Liver (tissue), 8 donors: ENCODE measurements at regions not wholly inside any gene's neighbourhood (a gene's known extent, or its start where the extent isn't known, plus 50 kb on each side); places are given as distances from the start of the nearest gene placed in this dataset.

Experiments
- DNase-seq: peaks from one replicate; pipeline ENCODE4 v3.0.0-alpha.2; 2017; ENCODE audit warnings: low spot score
- H3K27ac ChIP-seq, 2 donors: one replicate each; pipeline ENCODE4 v1.7.0; 2013; ENCODE audit warnings: inconsistent platforms in 2 of 2, low read length in 2 of 2, control low read depth in 1 of 2, low read depth in 1 of 2, mild to moderate bottlenecking in 1 of 2
- H3K27me3 ChIP-seq, 4 donors: one replicate each; pipeline versions ENCODE4 v1.6.1 to v1.7.0; 2013; ENCODE audit warnings: low read length in 3 of 4, inconsistent platforms in 1 of 4, mild to moderate bottlenecking in 1 of 4, moderate library complexity in 1 of 4; ENCODE audit not compliant: control insufficient read depth in 4 of 4, insufficient read depth in 4 of 4
- H3K36me3 ChIP-seq, 4 donors: one replicate each; pipeline versions ENCODE4 v1.6.1 to v1.7.0; 2013; ENCODE audit warnings: low read length in 3 of 4, mild to moderate bottlenecking in 3 of 4, low read depth in 1 of 4, moderate library complexity in 1 of 4; ENCODE audit not compliant: control insufficient read depth in 4 of 4, insufficient read depth in 3 of 4
- H3K4me1 ChIP-seq, 4 donors: one replicate each; pipeline versions ENCODE4 v1.6.1 to v1.7.0; 2013; ENCODE audit warnings: low read length in 3 of 4, mild to moderate bottlenecking in 3 of 4, moderate library complexity in 1 of 4; ENCODE audit not compliant: control insufficient read depth in 4 of 4, insufficient read depth in 4 of 4
- H3K4me3 ChIP-seq, 3 donors: one replicate each; pipeline versions ENCODE4 v1.6.1 to v1.7.0; 2013; ENCODE audit warnings: low read length in 3 of 3, control low read depth in 1 of 3, low read depth in 1 of 3, mild to moderate bottlenecking in 1 of 3
- H3K9ac ChIP-seq, 2 donors: one replicate each; pipeline ENCODE4 v1.7.0; 2013; ENCODE audit warnings: low read length in 2 of 2, mild to moderate bottlenecking in 2 of 2, moderate library complexity in 2 of 2, control low read depth in 1 of 2, low read depth in 1 of 2
- H3K9me3 ChIP-seq, 4 donors: one replicate each; pipeline versions ENCODE4 v1.6.1 to v1.7.0; 2013; ENCODE audit warnings: low read length in 3 of 4; ENCODE audit not compliant: control insufficient read depth in 4 of 4
- ATF3 ChIP-seq: IDR thresholded peaks from 2 replicates; pipeline ENCODE4 v1.6.1; 2016; ENCODE audit warnings: antibody characterized with exemption
- CTCF ChIP-seq: fragments of 150-350 bp; IDR thresholded peaks from 2 replicates; pipeline ENCODE4 v1.5.1; 2017; ENCODE audit warnings: improper control_type of control experiment, low read depth, low read length; ENCODE audit not compliant: missing input control
- EGR1 ChIP-seq, 2 donors: IDR thresholded peaks; 2 replicates each; pipeline ENCODE4 v1.6.1; 2016 to 2018; ENCODE audit warnings: antibody characterized with exemption in 2 of 2, low read depth in 2 of 2
- FOXA1 ChIP-seq: IDR thresholded peaks from 2 replicates; pipeline ENCODE4 v1.6.1; 2016; ENCODE audit warnings: antibody characterized with exemption
- FOXA2 ChIP-seq: IDR thresholded peaks from 2 replicates; pipeline ENCODE4 v1.6.1; 2016; ENCODE audit warnings: antibody characterized with exemption
- GABPA ChIP-seq, 2 donors: IDR thresholded peaks in 1 of 2; conservative IDR thresholded peaks in 1 of 2; 2 replicates each; pipeline ENCODE4 v1.6.1; 2016; ENCODE audit warnings: antibody characterized with exemption in 2 of 2, mild to moderate bottlenecking in 1 of 2, moderate library complexity in 1 of 2
- HNF4A ChIP-seq, 2 donors: conservative IDR thresholded peaks; 2 replicates each; pipeline ENCODE4 v1.6.1; 2016; ENCODE audit warnings: antibody characterized with exemption in 2 of 2, mild to moderate bottlenecking in 2 of 2
- HNF4G ChIP-seq: IDR thresholded peaks from 2 replicates; pipeline ENCODE4 v1.6.1; 2016; ENCODE audit warnings: antibody characterized with exemption
- JUND ChIP-seq, 2 donors: IDR thresholded peaks; 2 replicates each; pipeline ENCODE4 v1.6.1; 2016; ENCODE audit warnings: antibody characterized with exemption in 2 of 2
- MAX ChIP-seq: IDR thresholded peaks from 2 replicates; pipeline ENCODE4 v1.6.1; 2016; ENCODE audit warnings: antibody characterized with exemption
- RAD21 ChIP-seq, 2 donors: IDR thresholded peaks; 2 replicates each; pipeline ENCODE4 v1.6.1; 2016; ENCODE audit warnings: antibody characterized with exemption in 2 of 2, mild to moderate bottlenecking in 2 of 2
- REST ChIP-seq: IDR thresholded peaks from 2 replicates; pipeline ENCODE4 v1.6.1; 2016; ENCODE audit warnings: antibody characterized with exemption, mild to moderate bottlenecking
- RXRA ChIP-seq, 2 donors: IDR thresholded peaks; 2 replicates each; pipeline ENCODE4 v1.6.1; 2017 to 2018; ENCODE audit warnings: antibody characterized with exemption in 2 of 2, mild to moderate bottlenecking in 1 of 2
- SP1 ChIP-seq: IDR thresholded peaks from 2 replicates; pipeline ENCODE4 v1.6.1; 2018; ENCODE audit warnings: antibody characterized with exemption, mild to moderate bottlenecking
- TAF1 ChIP-seq: conservative IDR thresholded peaks from 2 replicates; pipeline ENCODE4 v1.6.1; 2016; ENCODE audit warnings: antibody characterized with exemption, mild to moderate bottlenecking
- YY1 ChIP-seq: IDR thresholded peaks from 2 replicates; pipeline ENCODE4 v1.6.1; 2016; ENCODE audit warnings: antibody characterized with exemption, mild to moderate bottlenecking
- ZBTB33 ChIP-seq: IDR thresholded peaks from 2 replicates; pipeline ENCODE4 v1.6.1; 2016; ENCODE audit warnings: antibody characterized with exemption
- WGBS: extraction: QIAGEN DNeasy Blood & Tissue Kit; methylation state at CpG from one replicate; pipeline ENCODE4 v1.1.7; 2013; 5-methylcytosine and 5-hydroxymethylcytosine counted together
- donor health status: healthy.
- donor health status: healthy.
- donor health status: healthy.
- donor health status: healthy.
- donor health status: healthy.

- Histone ChIP-seq H3K9me3 (no peaks in the 10 kb centered on the region), H3K9ac (no peak overlapping the region), H3K27ac (no peak overlapping the region), H3K4me3 (no peak overlapping the region), H3K36me3 (no peaks in the 10 kb centered on the region), H3K27me3 (peaks cover 0 to 2% (median 0%) of the 10 kb centered on the region in 4 donors), H3K4me1 (no peaks in the 10 kb centered on the region)
- DNase-seq = no peak
- no peak for TF ChIP-seq YY1
- no peak for TF ChIP-seq HNF4G
- no peak for TF ChIP-seq EGR1 (IDR thresholded peaks at IDR 0.05; ENCODE audit: low read depth in 2 of 2)
- TF ChIP-seq CTCF = no peak
- no peak for TF ChIP-seq SP1
- no peak for TF ChIP-seq REST
- no peak for TF ChIP-seq ATF3
- no peak for TF ChIP-seq HNF4A (conservative IDR thresholded peaks at IDR 0.05)
- TF ChIP-seq RXRA (IDR thresholded peaks at IDR 0.05) = no peak
- no peak for TF ChIP-seq GABPA (IDR thresholded peaks at IDR 0.05 in 1 of 2, conservative IDR thresholded peaks at IDR 0.05 in 1 of 2)
- no peak for TF ChIP-seq MAX
- no peak for TF ChIP-seq JUND (IDR thresholded peaks at IDR 0.05)
- no peak for TF ChIP-seq FOXA2
- no peak for TF ChIP-seq TAF1
- no peak for TF ChIP-seq FOXA1
- no peak for TF ChIP-seq RAD21 (IDR thresholded peaks at IDR 0.05)
- TF ChIP-seq ZBTB33 = no peak
These were observed 558.0 kb downstream of the TOX3 start for GRCh38 chr16:51988977-51989376.

- no peak overlapping the region for H3K4me3 ChIP-seq
- H3K4me1 ChIP-seq = peaks cover 0 to 2% (median 0%) of the 10 kb centered on the region in 4 donors
- H3K9ac ChIP-seq = no peak overlapping the region
- no peaks in the 10 kb centered on the region for H3K9me3 ChIP-seq
- peaks cover 0 to 2% (median 0%) of the 10 kb centered on the region in 4 donors for H3K27me3 ChIP-seq
- DNase-seq = no peak
- no peaks in the 10 kb centered on the region for H3K36me3 ChIP-seq
- 77% methylated on average over 1 of the region's 1 CpG for WGBS
- no peak for TF ChIP-seq ATF3
- no peak for TF ChIP-seq RXRA (IDR thresholded peaks at IDR 0.05)
- TF ChIP-seq FOXA1 = no peak
- no peak for TF ChIP-seq YY1
- H3K27ac ChIP-seq = no peak overlapping the region
These were observed 559.4 kb downstream of the TOX3 start for GRCh38 chr16:51987519-51987918.
